ENCODE measurements at regions not wholly inside any gene's neighbourhood (a gene's known extent, or its start where the extent isn't known, plus 50 kb on each side); places are given as distances from the start of the nearest gene placed in this dataset.

DNA sequence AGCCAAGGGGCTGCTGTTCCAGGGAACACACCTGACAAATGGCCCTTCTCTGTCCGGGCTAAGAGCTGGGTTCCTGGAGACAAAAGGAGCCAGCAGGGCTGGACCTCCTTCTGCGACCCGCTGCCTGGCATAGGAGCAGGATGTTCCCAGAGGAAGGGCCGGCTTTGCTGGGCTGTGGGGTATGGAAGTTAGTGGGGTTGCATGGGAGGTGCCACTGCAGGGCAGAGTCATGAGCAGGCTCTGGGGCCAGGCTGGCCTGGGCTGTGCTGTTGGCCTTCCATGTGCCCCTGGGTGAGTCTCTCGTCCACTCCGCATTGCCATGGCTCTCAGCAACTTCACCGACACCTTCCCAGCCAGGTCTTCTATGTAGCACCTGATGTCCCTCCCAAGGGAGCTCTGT is 507.6 kb downstream of the PTPRU start:
- Histone ChIP-seq H3K4me2 (ENCODE audit: low read length) (no peak overlapping the region), H3K9ac (ENCODE audit: low read length) (no peak overlapping the region), H3F3A (ENCODE audit: insufficient read depth, low read length, poor library complexity, severe bottlenecking) (no peaks in the 10 kb centered on the region), H3K36me3 (ENCODE audit: insufficient read depth, low read length) (no peaks in the 10 kb centered on the region), H3K79me2 (replicated peaks; ENCODE audit: insufficient read depth, low read length) (no peaks in the 10 kb centered on the region), H4K20me1 (ENCODE audit: insufficient read depth) (no peaks in the 10 kb centered on the region), H3K27me3 (ENCODE audit: insufficient read depth, low read depth, low read length) (no peaks in the 10 kb centered on the region), H2AFZ (ENCODE audit: low read depth, low read length) (no peak overlapping the region), H3K9me3 (ENCODE audit: low read length) (no peaks in the 10 kb centered on the region), H3K4me3 (ENCODE audit: low read length) (no peak overlapping the region), H3K27ac (ENCODE audit: low read length) (no peak overlapping the region), H3K9me2 (ENCODE audit: insufficient read depth, low read length) (no peaks in the 10 kb centered on the region)
- TF ChIP-seq RAD21 (conservative IDR thresholded peaks at IDR 0.05) (no peak), POLR2AphosphoS5 (IDR thresholded peaks at IDR 0.05) (no peak), MXI1 (conservative IDR thresholded peaks at IDR 0.05; ENCODE audit: poor library complexity, severe bottlenecking) (no peak), SMC3 (conservative IDR thresholded peaks at IDR 0.05; ENCODE audit: poor library complexity) (no peak), EP300 (conservative IDR thresholded peaks at IDR 0.05; ENCODE audit: poor library complexity, severe bottlenecking) (no peak), TAF1 (IDR thresholded peaks at IDR 0.05; ENCODE audit: low read depth) (no peak), EZH2 (IDR thresholded peaks at IDR 0.05; ENCODE audit: borderline replicate concordance, insufficient read depth, low read length, poor library complexity, severe bottlenecking) (no peak)
- TF ChIP-seq, protein P1, sequence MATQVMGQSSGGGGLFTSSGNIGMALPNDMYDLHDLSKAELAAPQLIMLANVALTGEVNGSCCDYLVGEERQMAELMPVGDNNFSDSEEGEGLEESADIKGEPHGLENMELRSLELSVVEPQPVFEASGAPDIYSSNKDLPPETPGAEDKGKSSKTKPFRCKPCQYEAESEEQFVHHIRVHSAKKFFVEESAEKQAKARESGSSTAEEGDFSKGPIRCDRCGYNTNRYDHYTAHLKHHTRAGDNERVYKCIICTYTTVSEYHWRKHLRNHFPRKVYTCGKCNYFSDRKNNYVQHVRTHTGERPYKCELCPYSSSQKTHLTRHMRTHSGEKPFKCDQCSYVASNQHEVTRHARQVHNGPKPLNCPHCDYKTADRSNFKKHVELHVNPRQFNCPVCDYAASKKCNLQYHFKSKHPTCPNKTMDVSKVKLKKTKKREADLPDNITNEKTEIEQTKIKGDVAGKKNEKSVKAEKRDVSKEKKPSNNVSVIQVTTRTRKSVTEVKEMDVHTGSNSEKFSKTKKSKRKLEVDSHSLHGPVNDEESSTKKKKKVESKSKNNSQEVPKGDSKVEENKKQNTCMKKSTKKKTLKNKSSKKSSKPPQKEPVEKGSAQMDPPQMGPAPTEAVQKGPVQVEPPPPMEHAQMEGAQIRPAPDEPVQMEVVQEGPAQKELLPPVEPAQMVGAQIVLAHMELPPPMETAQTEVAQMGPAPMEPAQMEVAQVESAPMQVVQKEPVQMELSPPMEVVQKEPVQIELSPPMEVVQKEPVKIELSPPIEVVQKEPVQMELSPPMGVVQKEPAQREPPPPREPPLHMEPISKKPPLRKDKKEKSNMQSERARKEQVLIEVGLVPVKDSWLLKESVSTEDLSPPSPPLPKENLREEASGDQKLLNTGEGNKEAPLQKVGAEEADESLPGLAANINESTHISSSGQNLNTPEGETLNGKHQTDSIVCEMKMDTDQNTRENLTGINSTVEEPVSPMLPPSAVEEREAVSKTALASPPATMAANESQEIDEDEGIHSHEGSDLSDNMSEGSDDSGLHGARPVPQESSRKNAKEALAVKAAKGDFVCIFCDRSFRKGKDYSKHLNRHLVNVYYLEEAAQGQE (IDR thresholded peaks at IDR 0.05; ENCODE audit: borderline replicate concordance) = no peak
- TF ChIP-seq, protein P2, sequence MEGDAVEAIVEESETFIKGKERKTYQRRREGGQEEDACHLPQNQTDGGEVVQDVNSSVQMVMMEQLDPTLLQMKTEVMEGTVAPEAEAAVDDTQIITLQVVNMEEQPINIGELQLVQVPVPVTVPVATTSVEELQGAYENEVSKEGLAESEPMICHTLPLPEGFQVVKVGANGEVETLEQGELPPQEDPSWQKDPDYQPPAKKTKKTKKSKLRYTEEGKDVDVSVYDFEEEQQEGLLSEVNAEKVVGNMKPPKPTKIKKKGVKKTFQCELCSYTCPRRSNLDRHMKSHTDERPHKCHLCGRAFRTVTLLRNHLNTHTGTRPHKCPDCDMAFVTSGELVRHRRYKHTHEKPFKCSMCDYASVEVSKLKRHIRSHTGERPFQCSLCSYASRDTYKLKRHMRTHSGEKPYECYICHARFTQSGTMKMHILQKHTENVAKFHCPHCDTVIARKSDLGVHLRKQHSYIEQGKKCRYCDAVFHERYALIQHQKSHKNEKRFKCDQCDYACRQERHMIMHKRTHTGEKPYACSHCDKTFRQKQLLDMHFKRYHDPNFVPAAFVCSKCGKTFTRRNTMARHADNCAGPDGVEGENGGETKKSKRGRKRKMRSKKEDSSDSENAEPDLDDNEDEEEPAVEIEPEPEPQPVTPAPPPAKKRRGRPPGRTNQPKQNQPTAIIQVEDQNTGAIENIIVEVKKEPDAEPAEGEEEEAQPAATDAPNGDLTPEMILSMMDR (IDR thresholded peaks at IDR 0.05; ENCODE audit: poor library complexity, severe bottlenecking) = no peak

DNA sequence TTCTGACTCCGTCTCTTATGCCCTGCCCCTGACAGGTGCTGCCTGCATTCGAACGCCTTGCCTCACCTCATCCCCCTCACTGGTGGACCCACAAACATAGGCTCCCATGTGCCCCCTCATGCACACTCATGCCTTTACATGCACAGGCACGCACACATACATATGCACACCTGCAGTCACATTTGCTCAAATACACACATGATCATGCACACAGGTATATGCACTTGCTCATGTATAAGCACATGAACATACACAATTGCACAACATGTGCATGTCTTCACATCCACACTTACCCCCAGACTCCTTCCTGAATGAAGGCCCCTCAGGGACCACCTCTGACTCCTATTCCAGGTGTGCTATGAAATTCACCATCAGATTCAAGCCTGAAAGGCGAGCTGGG is 506.9 kb downstream of the PTPRU start:
- Histone ChIP-seq H3K4me3 (ENCODE audit: low read length) (no peak overlapping the region), H3K27ac (ENCODE audit: low read length) (no peak overlapping the region), H3K9ac (ENCODE audit: low read length) (no peak overlapping the region), H3K36me3 (ENCODE audit: insufficient read depth, low read length) (no peaks in the 10 kb centered on the region), H3F3A (ENCODE audit: insufficient read depth, low read length, poor library complexity, severe bottlenecking) (no peaks in the 10 kb centered on the region), H3K4me2 (ENCODE audit: low read length) (no peak overlapping the region), H3K9me3 (ENCODE audit: low read length) (no peaks in the 10 kb centered on the region), H3K9me2 (ENCODE audit: insufficient read depth, low read length) (no peaks in the 10 kb centered on the region), H3K27me3 (ENCODE audit: insufficient read depth, low read depth, low read length) (no peaks in the 10 kb centered on the region), H2AFZ (ENCODE audit: low read depth, low read length) (no peak overlapping the region), H3K79me2 (replicated peaks; ENCODE audit: insufficient read depth, low read length) (no peaks in the 10 kb centered on the region), H4K20me1 (ENCODE audit: insufficient read depth) (no peaks in the 10 kb centered on the region)
- TF ChIP-seq RAD21 (conservative IDR thresholded peaks at IDR 0.05) (no peak), TAF1 (IDR thresholded peaks at IDR 0.05; ENCODE audit: low read depth) (no peak), MXI1 (conservative IDR thresholded peaks at IDR 0.05; ENCODE audit: poor library complexity, severe bottlenecking) (no peak), SMC3 (conservative IDR thresholded peaks at IDR 0.05; ENCODE audit: poor library complexity) (no peak), EZH2 (IDR thresholded peaks at IDR 0.05; ENCODE audit: borderline replicate concordance, insufficient read depth, low read length, poor library complexity, severe bottlenecking) (no peak), POLR2AphosphoS5 (IDR thresholded peaks at IDR 0.05) (no peak), EP300 (conservative IDR thresholded peaks at IDR 0.05; ENCODE audit: poor library complexity, severe bottlenecking) (no peak)
- TF ChIP-seq, protein P2 (IDR thresholded peaks at IDR 0.05; ENCODE audit: poor library complexity, severe bottlenecking) = no peak
- TF ChIP-seq, protein P1 (IDR thresholded peaks at IDR 0.05; ENCODE audit: borderline replicate concordance) = no peak

All from neural cell (in vitro differentiated cells).